Mucosa of rectum (tissue), 2 donors: ENCODE measurements at regions not wholly inside any gene's neighbourhood (a gene's known extent, or its start where the extent isn't known, plus 50 kb on each side); places are given as distances from the start of the nearest gene placed in this dataset.
"Not testable (repeated sequence)": the region's sequence is repeated elsewhere in the genome, so short reads cannot be mapped to it uniquely, and the experiment has no call there.

Source experiments
- H3K27ac ChIP-seq, 2 donors: one replicate each; pipeline ENCODE4 v1.7.0; 2013; ENCODE audit warnings: inconsistent platforms in 2 of 2, low read depth in 2 of 2, low read length in 2 of 2
- H3K27me3 ChIP-seq, 2 donors: one replicate each; pipeline ENCODE4 v1.7.0; 2013; ENCODE audit warnings: low read length in 2 of 2; ENCODE audit not compliant: control insufficient read depth in 2 of 2, insufficient read depth in 2 of 2
- H3K36me3 ChIP-seq, 2 donors: one replicate each; pipeline ENCODE4 v1.7.0; 2013; ENCODE audit warnings: low read length in 2 of 2; ENCODE audit not compliant: control insufficient read depth in 2 of 2, insufficient read depth in 2 of 2
- H3K4me1 ChIP-seq, 2 donors: one replicate each; pipeline ENCODE4 v1.7.0; 2013; ENCODE audit warnings: low read length in 2 of 2, mild to moderate bottlenecking in 1 of 2; ENCODE audit not compliant: control insufficient read depth in 2 of 2, insufficient read depth in 2 of 2
- H3K4me3 ChIP-seq, 2 donors: one replicate each; pipeline ENCODE4 v1.7.0; 2013; ENCODE audit warnings: low read length in 2 of 2
- H3K9ac ChIP-seq, 2 donors: one replicate each; pipeline ENCODE4 v1.7.0; 2013; ENCODE audit warnings: low read length in 2 of 2, low read depth in 1 of 2, mild to moderate bottlenecking in 1 of 2
- H3K9me3 ChIP-seq, 2 donors: one replicate each; pipeline ENCODE4 v1.7.0; 2013; ENCODE audit warnings: low read length in 2 of 2; ENCODE audit not compliant: control insufficient read depth in 2 of 2
- donor health status: healthy.
- donor health status: Normal muscosa, but diverticular disease.

- Histone ChIP-seq H3K27ac (no peak overlapping the region), H3K9ac (no peak overlapping the region), H3K4me3 (no peak overlapping the region), H3K4me1 (no peaks in the 10 kb centered on the region), H3K27me3 (no peaks in the 10 kb centered on the region), H3K9me3 (no peaks in the 10 kb centered on the region), H3K36me3 (no peaks in the 10 kb centered on the region)
Observed at GRCh38 chrX:148080593-148080992, 99.5 kb downstream of the FMR1NB start.

GRCh38 chrX:148084611-148085010, 103.5 kb downstream of the FMR1NB start:
- H3K36me3 ChIP-seq: no peaks in the 10 kb centered on the region
- no peaks in the 10 kb centered on the region for H3K27me3 ChIP-seq
- H3K4me3 ChIP-seq: no peak overlapping the region
- H3K4me1 ChIP-seq: no peaks in the 10 kb centered on the region
- H3K9ac ChIP-seq: no peak overlapping the region
- H3K27ac ChIP-seq: no peak overlapping the region
- H3K9me3 ChIP-seq: no peaks in the 10 kb centered on the region

DNA sequence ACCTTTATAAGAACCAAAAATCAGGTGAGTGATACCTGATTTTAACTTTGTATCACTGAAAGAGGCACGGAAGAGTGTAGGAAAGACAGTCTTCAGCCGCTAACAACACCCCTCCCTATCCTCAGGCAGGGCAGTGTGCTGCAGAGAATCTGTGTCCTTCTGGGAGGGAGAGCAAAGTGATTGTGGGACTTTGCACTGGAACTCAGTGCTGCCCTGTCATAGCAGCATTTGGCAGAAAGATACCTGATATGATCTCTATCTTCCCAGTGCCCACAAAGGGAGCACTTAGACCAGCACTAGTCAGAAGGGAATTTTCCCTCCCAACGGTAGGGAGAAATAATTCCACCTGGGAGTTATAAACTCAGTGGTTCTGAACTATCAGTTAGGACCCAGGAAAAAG, 139.0 kb downstream of the FMR1NB start:
- no peaks in the 10 kb centered on the region for H3K9me3 ChIP-seq
- H3K4me3 ChIP-seq: no peak overlapping the region
- no peaks in the 10 kb centered on the region for H3K27me3 ChIP-seq
- no peak overlapping the region for H3K27ac ChIP-seq
- no peak overlapping the region for H3K9ac ChIP-seq
- no peaks in the 10 kb centered on the region for H3K36me3 ChIP-seq
- no peaks in the 10 kb centered on the region for H3K4me1 ChIP-seq

- H3K4me1 ChIP-seq: no peaks in the 10 kb centered on the region
- no peak overlapping the region for H3K4me3 ChIP-seq
- H3K36me3 ChIP-seq: no peaks in the 10 kb centered on the region
- H3K9me3 ChIP-seq: no peaks in the 10 kb centered on the region
- H3K27me3 ChIP-seq: no peaks in the 10 kb centered on the region
- H3K27ac ChIP-seq: no peak overlapping the region
- H3K9ac ChIP-seq: no peak overlapping the region
Observed at GRCh38 chrX:148120999-148121623, 140.0 kb downstream of the FMR1NB start.

- H3K9ac ChIP-seq: not testable (repeated sequence)
Observed at GRCh38 chrX:148128872-148129505, 147.9 kb downstream of the FMR1NB start.

GRCh38 chrX:148133105-148133725, 152.1 kb downstream of the FMR1NB start:
- H3K4me1 ChIP-seq: no peaks in the 10 kb centered on the region
- H3K4me3 ChIP-seq: no peak overlapping the region
- no peak overlapping the region for H3K9ac ChIP-seq

More at GRCh38 chrX:148128872-148129505, 147.9 kb downstream of the FMR1NB start:
- H3K4me1 ChIP-seq, H3K9me3 ChIP-seq, H3K27me3 ChIP-seq, H3K36me3 ChIP-seq, H3K4me3 ChIP-seq, H3K27ac ChIP-seq: not testable (repeated sequence)

GRCh38 chrX:148134578-148134977, 153.4 kb downstream of the FMR1NB start:
- no peaks in the 10 kb centered on the region for H3K4me1 ChIP-seq
- no peak overlapping the region for H3K27ac ChIP-seq
- H3K27me3 ChIP-seq: no peaks in the 10 kb centered on the region
- H3K36me3 ChIP-seq: no peaks in the 10 kb centered on the region
- no peaks in the 10 kb centered on the region for H3K9me3 ChIP-seq
- no peak overlapping the region for H3K9ac ChIP-seq
- H3K4me3 ChIP-seq: no peak overlapping the region

More at GRCh38 chrX:148133105-148133725, 152.1 kb downstream of the FMR1NB start:
- Histone ChIP-seq H3K36me3 (no peaks in the 10 kb centered on the region), H3K9me3 (no peaks in the 10 kb centered on the region), H3K27ac (no peak overlapping the region), H3K27me3 (no peaks in the 10 kb centered on the region)

- no peak overlapping the region for H3K9ac ChIP-seq
- no peaks in the 10 kb centered on the region for H3K36me3 ChIP-seq
- no peaks in the 10 kb centered on the region for H3K9me3 ChIP-seq
- H3K4me1 ChIP-seq: no peaks in the 10 kb centered on the region
- no peak overlapping the region for H3K4me3 ChIP-seq
- no peaks in the 10 kb centered on the region for H3K27me3 ChIP-seq
- no peak overlapping the region for H3K27ac ChIP-seq
Observed at GRCh38 chrX:148135738-148136137, 154.6 kb downstream of the FMR1NB start.

GRCh38 chrX:148146121-148146520, 165.0 kb downstream of the FMR1NB start:
- Histone ChIP-seq H3K27me3 (no peaks in the 10 kb centered on the region), H3K4me1 (no peaks in the 10 kb centered on the region), H3K9me3 (no peaks in the 10 kb centered on the region), H3K4me3 (no peak overlapping the region), H3K27ac (no peak overlapping the region), H3K36me3 (no peaks in the 10 kb centered on the region), H3K9ac (no peak overlapping the region)

- Histone ChIP-seq H3K27me3 (no peaks in the 10 kb centered on the region), H3K36me3 (no peaks in the 10 kb centered on the region), H3K4me1 (no peaks in the 10 kb centered on the region), H3K9ac (no peak overlapping the region), H3K9me3 (no peaks in the 10 kb centered on the region), H3K27ac (no peak overlapping the region), H3K4me3 (no peak overlapping the region)
Observed at GRCh38 chrX:148156986-148157385, 175.8 kb downstream of the FMR1NB start.
